ENCODE measurements at regions not wholly inside any gene's neighbourhood (a gene's known extent, or its start where the extent isn't known, plus 50 kb on each side); places are given as distances from the start of the nearest gene placed in this dataset.

DNA sequence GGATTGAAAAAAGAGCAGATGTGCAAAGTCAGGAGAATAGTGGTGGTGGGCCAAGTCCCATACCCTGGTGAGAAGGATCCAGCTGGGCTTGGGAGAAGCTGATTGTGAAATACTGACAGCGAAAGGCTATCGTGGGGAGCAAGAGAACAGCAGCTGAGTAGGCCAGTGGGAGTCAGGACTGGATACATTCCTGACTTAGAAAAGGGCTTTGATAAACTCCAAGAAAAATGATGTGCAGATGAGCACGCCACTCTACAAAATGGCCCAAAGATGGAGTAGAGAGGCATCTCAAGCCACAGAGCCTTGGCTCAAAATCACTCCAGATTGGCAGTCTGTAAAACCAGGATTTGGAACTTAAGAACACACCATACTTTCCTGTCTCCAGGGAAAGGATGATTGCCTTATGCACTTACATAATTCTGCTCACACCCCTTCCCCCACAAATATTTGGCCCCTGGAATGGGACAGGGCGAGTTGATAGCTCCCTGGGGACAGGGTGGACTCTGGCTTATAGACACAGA, 578.7 kb downstream of the MAFB start:
- TF ChIP-seq, protein P1, sequence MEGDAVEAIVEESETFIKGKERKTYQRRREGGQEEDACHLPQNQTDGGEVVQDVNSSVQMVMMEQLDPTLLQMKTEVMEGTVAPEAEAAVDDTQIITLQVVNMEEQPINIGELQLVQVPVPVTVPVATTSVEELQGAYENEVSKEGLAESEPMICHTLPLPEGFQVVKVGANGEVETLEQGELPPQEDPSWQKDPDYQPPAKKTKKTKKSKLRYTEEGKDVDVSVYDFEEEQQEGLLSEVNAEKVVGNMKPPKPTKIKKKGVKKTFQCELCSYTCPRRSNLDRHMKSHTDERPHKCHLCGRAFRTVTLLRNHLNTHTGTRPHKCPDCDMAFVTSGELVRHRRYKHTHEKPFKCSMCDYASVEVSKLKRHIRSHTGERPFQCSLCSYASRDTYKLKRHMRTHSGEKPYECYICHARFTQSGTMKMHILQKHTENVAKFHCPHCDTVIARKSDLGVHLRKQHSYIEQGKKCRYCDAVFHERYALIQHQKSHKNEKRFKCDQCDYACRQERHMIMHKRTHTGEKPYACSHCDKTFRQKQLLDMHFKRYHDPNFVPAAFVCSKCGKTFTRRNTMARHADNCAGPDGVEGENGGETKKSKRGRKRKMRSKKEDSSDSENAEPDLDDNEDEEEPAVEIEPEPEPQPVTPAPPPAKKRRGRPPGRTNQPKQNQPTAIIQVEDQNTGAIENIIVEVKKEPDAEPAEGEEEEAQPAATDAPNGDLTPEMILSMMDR (IDR thresholded peaks at IDR 0.05) = no peak
- DNase-seq (no peak), ATAC-seq (no peak)
- H3K4me3 ChIP-seq = no peak overlapping the region
- H3K9me3 ChIP-seq = no peaks in the 10 kb centered on the region
- H3K4me1 ChIP-seq (ENCODE audit: low read depth) = no peaks in the 10 kb centered on the region
- H3K36me3 ChIP-seq (ENCODE audit: low read depth) = no peaks in the 10 kb centered on the region
- intact Hi-C loops (cut with DNase I, micrococcal nuclease) = no loop called here

DNA sequence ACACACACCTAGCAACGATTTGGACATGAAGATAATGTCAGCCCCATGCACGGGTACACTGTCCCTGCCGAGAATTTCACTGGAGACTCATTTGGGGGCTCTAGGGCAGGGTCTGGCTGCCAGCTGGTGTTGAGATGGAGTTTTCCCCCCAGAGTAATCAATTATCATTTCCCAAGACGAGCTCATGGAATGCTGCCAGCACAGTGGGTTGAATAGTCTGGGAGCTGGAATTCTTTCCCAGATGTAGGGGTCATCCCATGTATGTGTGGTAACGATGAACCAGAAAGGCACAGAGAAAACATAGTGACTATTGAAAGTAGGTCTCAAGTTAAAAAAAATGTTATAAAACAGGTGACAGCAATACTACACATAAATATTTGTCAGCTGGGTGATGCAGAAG, 579.9 kb downstream of the MAFB start:
- DNase-seq (no peak), ATAC-seq (no peak)
- H3K4me3 ChIP-seq = no peak overlapping the region
- intact Hi-C loops (cut with DNase I, micrococcal nuclease) = no loop called here
- H3K36me3 ChIP-seq (ENCODE audit: low read depth) = no peaks in the 10 kb centered on the region
- TF ChIP-seq, protein P1 (IDR thresholded peaks at IDR 0.05) = no peak
- no peaks in the 10 kb centered on the region for H3K9me3 ChIP-seq
- no peaks in the 10 kb centered on the region for H3K4me1 ChIP-seq (ENCODE audit: low read depth)

DNA sequence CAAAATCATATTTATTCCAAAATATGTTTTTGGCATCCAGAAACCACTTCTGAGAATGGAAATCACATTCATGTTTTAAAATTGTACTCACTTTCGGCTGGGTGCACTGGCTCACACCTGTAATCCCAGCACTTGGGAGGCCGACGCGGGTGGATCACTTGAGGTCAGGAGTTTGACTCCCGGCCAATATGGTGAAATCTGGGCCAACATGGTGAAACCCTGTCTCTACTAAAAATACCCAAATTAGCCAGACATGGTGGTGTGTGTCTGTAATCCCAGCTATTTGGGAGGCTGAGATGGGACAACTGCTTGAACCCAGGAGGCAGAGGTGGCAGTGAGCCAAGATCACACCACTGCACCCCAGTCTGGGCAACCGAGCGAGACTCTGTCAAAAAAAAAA, 580.7 kb downstream of the MAFB start:
- intact Hi-C loops (cut with DNase I, micrococcal nuclease) = no loop called here
- no peak for ATAC-seq
- no peak overlapping the region for H3K4me3 ChIP-seq
- no peaks in the 10 kb centered on the region for H3K4me1 ChIP-seq (ENCODE audit: low read depth)
- TF ChIP-seq, protein P1 (IDR thresholded peaks at IDR 0.05) = no peak
- no peak for DNase-seq
- no peaks in the 10 kb centered on the region for H3K36me3 ChIP-seq (ENCODE audit: low read depth)
- no peaks in the 10 kb centered on the region for H3K9me3 ChIP-seq

DNA sequence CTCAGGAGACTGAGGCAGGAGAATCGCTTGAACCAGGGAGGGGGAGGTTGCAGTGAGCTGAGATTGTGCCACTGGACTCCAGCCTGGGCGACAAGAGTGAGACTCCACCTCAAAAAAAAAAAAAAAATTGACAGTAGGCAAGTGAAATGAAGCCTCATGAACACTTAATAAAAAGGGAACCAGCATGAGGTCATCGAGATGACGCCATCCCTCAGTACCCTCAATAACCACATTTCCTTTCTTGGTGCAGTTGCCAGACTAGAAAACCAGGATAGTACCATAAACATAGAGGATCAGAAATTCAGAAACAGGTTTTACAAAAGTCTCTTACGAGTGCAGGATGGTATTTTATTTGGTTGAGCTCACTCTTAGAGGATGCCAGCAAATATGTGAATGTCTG, 584.1 kb downstream of the MAFB start:
- intact Hi-C loops (cut with DNase I, micrococcal nuclease) = no loop called here
- ATAC-seq = no peak

DNA sequence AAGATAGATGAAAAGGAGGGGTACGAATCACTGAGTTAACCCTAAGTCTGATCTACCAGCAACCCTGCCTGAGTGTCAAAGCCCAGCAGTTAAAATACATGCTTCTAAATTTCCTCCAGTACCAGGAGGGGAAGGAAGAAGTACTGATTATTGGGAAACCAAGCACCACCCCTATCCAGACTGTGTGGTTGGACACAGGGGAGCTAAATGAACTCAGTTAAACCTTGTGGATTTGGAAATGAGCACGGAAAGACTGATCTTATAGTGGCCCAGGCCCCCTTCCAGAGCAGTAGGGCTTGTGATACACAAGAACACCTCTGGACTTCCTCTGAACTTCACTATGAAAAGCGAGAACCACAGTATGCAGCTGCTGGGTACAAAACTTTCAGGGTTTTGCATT, 585.6 kb downstream of the MAFB start:
- no peaks in the 10 kb centered on the region for H3K4me1 ChIP-seq (ENCODE audit: low read depth)
- DNase-seq = no peak
- intact Hi-C loops (cut with DNase I, micrococcal nuclease) = no loop called here
- no peak for ATAC-seq
- no peaks in the 10 kb centered on the region for H3K9me3 ChIP-seq
- no peaks in the 10 kb centered on the region for H3K36me3 ChIP-seq (ENCODE audit: low read depth)
- no peak overlapping the region for H3K4me3 ChIP-seq
- TF ChIP-seq, protein P1 (IDR thresholded peaks at IDR 0.05) = no peak

More for the DNA sequence above, 584.1 kb downstream of the MAFB start:
- no peak for DNase-seq
- Histone ChIP-seq H3K4me1 (ENCODE audit: low read depth) (no peaks in the 10 kb centered on the region), H3K9me3 (no peaks in the 10 kb centered on the region), H3K4me3 (no peak overlapping the region), H3K36me3 (ENCODE audit: low read depth) (no peaks in the 10 kb centered on the region)
- TF ChIP-seq, protein P1 (IDR thresholded peaks at IDR 0.05) = no peak

DNA sequence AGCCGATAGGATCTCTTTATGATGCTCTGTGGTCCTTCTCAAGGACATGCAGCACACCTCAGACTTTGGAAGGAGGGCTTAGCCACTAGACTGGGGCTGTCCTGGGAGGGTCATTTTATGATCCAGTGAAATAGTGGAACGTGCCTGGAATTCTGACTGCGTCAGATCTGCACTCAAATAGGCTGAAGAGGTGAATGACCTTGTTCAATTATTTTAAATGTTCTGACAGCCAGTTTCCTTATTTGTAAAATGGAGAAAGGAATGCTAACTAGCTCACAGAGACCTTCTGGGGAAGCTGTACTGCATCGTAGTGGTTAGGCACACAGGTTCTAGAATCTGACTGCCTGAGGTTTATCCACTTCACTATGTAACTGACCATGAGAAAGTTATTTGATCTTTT, 587.5 kb downstream of the MAFB start:
- Histone ChIP-seq H3K9me3 (no peaks in the 10 kb centered on the region), H3K4me1 (ENCODE audit: low read depth) (no peaks in the 10 kb centered on the region), H3K36me3 (ENCODE audit: low read depth) (no peaks in the 10 kb centered on the region), H3K4me3 (no peak overlapping the region)
- ATAC-seq (no peak), DNase-seq (no peak)
- TF ChIP-seq, protein P1 (IDR thresholded peaks at IDR 0.05) = no peak
- intact Hi-C loops (cut with DNase I, micrococcal nuclease) = no loop called here
